Neural cell (in vitro differentiated cells): ENCODE measurements at regions not wholly inside any gene's neighbourhood (a gene's known extent, or its start where the extent isn't known, plus 50 kb on each side); places are given as distances from the start of the nearest gene placed in this dataset.

Source experiments
- H2AFZ ChIP-seq: fragments of 200-600, 300-800 bp; sonication (generic), shearing (Covaris generic); 2 replicates; pipeline ENCODE4 v1.6.0; 2014; ENCODE audit warnings: low read depth, mild to moderate bottlenecking, antibody characterized with exemption, low read length, moderate library complexity
- H3F3A ChIP-seq: fragments of 200-600 bp; shearing (Covaris generic); 2 replicates; pipeline ENCODE4 v1.6.1; 2016; ENCODE audit warnings: mild to moderate bottlenecking, moderate library complexity, mixed read lengths, antibody characterized with exemption, low read length; ENCODE audit not compliant: insufficient read depth, poor library complexity, severe bottlenecking
- H3K27ac ChIP-seq: fragments of 200-600, 300-800 bp; sonication (generic), shearing (Covaris generic); 2 replicates; pipeline ENCODE4 v1.5.1; 2014; ENCODE audit warnings: mild to moderate bottlenecking, low read length, moderate library complexity
- H3K27me3 ChIP-seq: fragments of 300-800, 200-600 bp; sonication (generic), shearing (Covaris generic); 2 replicates; pipeline ENCODE4 v1.6.0; 2014; ENCODE audit warnings: mild to moderate bottlenecking, low read depth, low read length, moderate library complexity; ENCODE audit not compliant: insufficient read depth
- H3K36me3 ChIP-seq: fragments of 300-800, 200-600 bp; sonication (generic), shearing (Covaris generic); 2 replicates; pipeline ENCODE4 v1.5.1; 2014; ENCODE audit warnings: mild to moderate bottlenecking, antibody characterized with exemption, low read length, moderate library complexity; ENCODE audit not compliant: insufficient read depth
- H3K4me2 ChIP-seq: fragments of 300-800, 200-600 bp; sonication (generic), shearing (Covaris generic); 2 replicates; pipeline ENCODE4 v1.6.0; 2014; ENCODE audit warnings: mild to moderate bottlenecking, low read length
- H3K4me3 ChIP-seq: fragments of 300-800, 200-600 bp; sonication (generic), shearing (Covaris generic); 2 replicates; pipeline ENCODE4 v1.5.1; 2014; ENCODE audit warnings: mild to moderate bottlenecking, low read length, moderate library complexity
- H3K79me2 ChIP-seq: fragments of 200-600 bp; shearing (Covaris generic); replicated peaks from 2 replicates; pipeline ENCODE4 v1.6.0; 2014; ENCODE audit warnings: mild to moderate bottlenecking, low read length, moderate library complexity; ENCODE audit not compliant: insufficient read depth
- H3K9ac ChIP-seq: fragments of 300-800, 200-600 bp; sonication (generic), shearing (Covaris generic); 2 replicates; pipeline ENCODE4 v1.6.1; 2016; ENCODE audit warnings: mild to moderate bottlenecking, low read length, mixed read lengths
- H3K9me2 ChIP-seq: fragments of 200-600 bp; shearing (Covaris generic); 2 replicates; pipeline ENCODE4 v1.6.1; 2016; ENCODE audit warnings: mild to moderate bottlenecking, low read length, mixed read lengths; ENCODE audit not compliant: insufficient read depth
- H3K9me3 ChIP-seq: fragments of 200-600, 300-800 bp; sonication (generic), shearing (Covaris generic); 2 replicates; pipeline ENCODE4 v1.6.1; 2016; ENCODE audit warnings: mild to moderate bottlenecking, mixed run types, low read length, moderate library complexity, mixed read lengths
- H4K20me1 ChIP-seq: fragments of 200-600 bp; shearing (Covaris generic); 2 replicates; pipeline ENCODE4 v1.6.1; 2016; ENCODE audit warnings: mild to moderate bottlenecking, mixed run types; ENCODE audit not compliant: insufficient read depth
- EP300 ChIP-seq: fragments of 450-650 bp; conservative IDR thresholded peaks from 2 replicates; pipeline ENCODE4 v1.6.1; 2014; ENCODE audit warnings: antibody characterized with exemption, mild to moderate bottlenecking, moderate library complexity; ENCODE audit not compliant: poor library complexity, severe bottlenecking
- EZH2 ChIP-seq: fragments of 200-600, 300-800 bp; shearing (Covaris generic), sonication (generic); IDR thresholded peaks from 2 replicates; pipeline ENCODE4 v1.6.1; 2014; ENCODE audit warnings: antibody characterized with exemption, low read length, borderline replicate concordance, mild to moderate bottlenecking; ENCODE audit not compliant: insufficient read depth, poor library complexity, severe bottlenecking
- MXI1 ChIP-seq: fragments of 450-650 bp; conservative IDR thresholded peaks from 2 replicates; pipeline ENCODE4 v1.6.1; 2014; ENCODE audit warnings: antibody characterized with exemption, mild to moderate bottlenecking; ENCODE audit not compliant: poor library complexity, severe bottlenecking
- POLR2AphosphoS5 ChIP-seq: IDR thresholded peaks from 2 replicates; pipeline ENCODE4 v1.6.1; 2012
- RAD21 ChIP-seq: fragments of 450-650 bp; conservative IDR thresholded peaks from 2 replicates; pipeline ENCODE4 v1.6.1; 2014; ENCODE audit warnings: antibody characterized with exemption, mild to moderate bottlenecking, moderate library complexity
- SMC3 ChIP-seq: fragments of 450-650 bp; conservative IDR thresholded peaks from 2 replicates; pipeline ENCODE4 v1.6.1; 2014; ENCODE audit warnings: antibody characterized with exemption, mild to moderate bottlenecking, moderate library complexity; ENCODE audit not compliant: poor library complexity
- TAF1 ChIP-seq: IDR thresholded peaks from 2 replicates; pipeline ENCODE4 v1.6.1; 2012; ENCODE audit warnings: low read depth
- TF ChIP-seq, protein P1 (sequence below): fragments of 450-650 bp; IDR thresholded peaks from 2 replicates; pipeline ENCODE4 v1.5.1; 2014; ENCODE audit warnings: antibody characterized with exemption, mild to moderate bottlenecking, moderate library complexity; ENCODE audit not compliant: poor library complexity, severe bottlenecking
- TF ChIP-seq, protein P2 (sequence below): IDR thresholded peaks from 2 replicates; pipeline ENCODE4 v1.6.1; 2012; ENCODE audit warnings: borderline replicate concordance

GRCh38 chr18:40501026-40501425, 1454.0 kb upstream of the PIK3C3 start:
- Histone ChIP-seq H3K9me2 (no peaks in the 10 kb centered on the region), H3F3A (no peaks in the 10 kb centered on the region), H3K36me3 (no peaks in the 10 kb centered on the region), H3K79me2 (no peaks in the 10 kb centered on the region), H3K4me3 (no peak overlapping the region), H3K9me3 (no peaks in the 10 kb centered on the region), H3K27me3 (no peaks in the 10 kb centered on the region), H4K20me1 (no peaks in the 10 kb centered on the region), H3K4me2 (no peak overlapping the region), H2AFZ (no peak overlapping the region), H3K27ac (no peak overlapping the region), H3K9ac (no peak overlapping the region)
- TF ChIP-seq POLR2AphosphoS5, result no peak
- TF ChIP-seq SMC3, result no peak
- no peak for TF ChIP-seq EZH2
- TF ChIP-seq EP300, result no peak
- TF ChIP-seq RAD21, result no peak
- TF ChIP-seq, protein P1, sequence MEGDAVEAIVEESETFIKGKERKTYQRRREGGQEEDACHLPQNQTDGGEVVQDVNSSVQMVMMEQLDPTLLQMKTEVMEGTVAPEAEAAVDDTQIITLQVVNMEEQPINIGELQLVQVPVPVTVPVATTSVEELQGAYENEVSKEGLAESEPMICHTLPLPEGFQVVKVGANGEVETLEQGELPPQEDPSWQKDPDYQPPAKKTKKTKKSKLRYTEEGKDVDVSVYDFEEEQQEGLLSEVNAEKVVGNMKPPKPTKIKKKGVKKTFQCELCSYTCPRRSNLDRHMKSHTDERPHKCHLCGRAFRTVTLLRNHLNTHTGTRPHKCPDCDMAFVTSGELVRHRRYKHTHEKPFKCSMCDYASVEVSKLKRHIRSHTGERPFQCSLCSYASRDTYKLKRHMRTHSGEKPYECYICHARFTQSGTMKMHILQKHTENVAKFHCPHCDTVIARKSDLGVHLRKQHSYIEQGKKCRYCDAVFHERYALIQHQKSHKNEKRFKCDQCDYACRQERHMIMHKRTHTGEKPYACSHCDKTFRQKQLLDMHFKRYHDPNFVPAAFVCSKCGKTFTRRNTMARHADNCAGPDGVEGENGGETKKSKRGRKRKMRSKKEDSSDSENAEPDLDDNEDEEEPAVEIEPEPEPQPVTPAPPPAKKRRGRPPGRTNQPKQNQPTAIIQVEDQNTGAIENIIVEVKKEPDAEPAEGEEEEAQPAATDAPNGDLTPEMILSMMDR, result no peak
- TF ChIP-seq, protein P2, sequence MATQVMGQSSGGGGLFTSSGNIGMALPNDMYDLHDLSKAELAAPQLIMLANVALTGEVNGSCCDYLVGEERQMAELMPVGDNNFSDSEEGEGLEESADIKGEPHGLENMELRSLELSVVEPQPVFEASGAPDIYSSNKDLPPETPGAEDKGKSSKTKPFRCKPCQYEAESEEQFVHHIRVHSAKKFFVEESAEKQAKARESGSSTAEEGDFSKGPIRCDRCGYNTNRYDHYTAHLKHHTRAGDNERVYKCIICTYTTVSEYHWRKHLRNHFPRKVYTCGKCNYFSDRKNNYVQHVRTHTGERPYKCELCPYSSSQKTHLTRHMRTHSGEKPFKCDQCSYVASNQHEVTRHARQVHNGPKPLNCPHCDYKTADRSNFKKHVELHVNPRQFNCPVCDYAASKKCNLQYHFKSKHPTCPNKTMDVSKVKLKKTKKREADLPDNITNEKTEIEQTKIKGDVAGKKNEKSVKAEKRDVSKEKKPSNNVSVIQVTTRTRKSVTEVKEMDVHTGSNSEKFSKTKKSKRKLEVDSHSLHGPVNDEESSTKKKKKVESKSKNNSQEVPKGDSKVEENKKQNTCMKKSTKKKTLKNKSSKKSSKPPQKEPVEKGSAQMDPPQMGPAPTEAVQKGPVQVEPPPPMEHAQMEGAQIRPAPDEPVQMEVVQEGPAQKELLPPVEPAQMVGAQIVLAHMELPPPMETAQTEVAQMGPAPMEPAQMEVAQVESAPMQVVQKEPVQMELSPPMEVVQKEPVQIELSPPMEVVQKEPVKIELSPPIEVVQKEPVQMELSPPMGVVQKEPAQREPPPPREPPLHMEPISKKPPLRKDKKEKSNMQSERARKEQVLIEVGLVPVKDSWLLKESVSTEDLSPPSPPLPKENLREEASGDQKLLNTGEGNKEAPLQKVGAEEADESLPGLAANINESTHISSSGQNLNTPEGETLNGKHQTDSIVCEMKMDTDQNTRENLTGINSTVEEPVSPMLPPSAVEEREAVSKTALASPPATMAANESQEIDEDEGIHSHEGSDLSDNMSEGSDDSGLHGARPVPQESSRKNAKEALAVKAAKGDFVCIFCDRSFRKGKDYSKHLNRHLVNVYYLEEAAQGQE, result no peak
- no peak for TF ChIP-seq MXI1
- TF ChIP-seq TAF1, result no peak

DNA sequence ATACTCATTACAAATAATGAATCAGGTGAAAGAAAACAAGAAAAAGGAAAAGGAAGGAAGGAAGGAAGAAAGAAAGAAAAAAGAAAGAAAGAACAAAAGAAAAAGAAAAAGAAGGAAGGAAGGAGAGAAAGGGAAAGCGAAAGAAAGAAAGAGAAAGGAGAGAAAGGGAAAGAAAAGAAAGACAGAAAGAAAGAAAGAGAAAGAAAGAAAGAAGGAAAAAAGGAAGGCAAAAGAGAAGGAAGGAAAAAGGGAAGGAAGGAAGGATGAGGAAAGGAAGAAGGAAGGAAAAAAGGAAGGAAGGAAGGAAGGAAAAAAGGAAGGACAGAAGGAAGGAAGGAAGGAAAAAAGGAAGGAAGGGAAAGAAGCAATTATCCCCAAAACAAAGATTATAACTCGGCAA, 1460.4 kb upstream of the PIK3C3 start:
- no peak overlapping the region for H2AFZ ChIP-seq
- TF ChIP-seq POLR2AphosphoS5 (no peak), RAD21 (no peak), SMC3 (no peak), TAF1 (no peak), MXI1 (no peak), EP300 (no peak), EZH2 (no peak)
- TF ChIP-seq, protein P1, result no peak
- TF ChIP-seq, protein P2, result no peak
- no peaks in the 10 kb centered on the region for H3K9me3 ChIP-seq
- H3K4me3 ChIP-seq, result no peak overlapping the region
- H3K27ac ChIP-seq, result no peak overlapping the region
- H3K79me2 ChIP-seq, result no peaks in the 10 kb centered on the region
- no peak overlapping the region for H3K4me2 ChIP-seq
- no peaks in the 10 kb centered on the region for H3K27me3 ChIP-seq
- no peak overlapping the region for H3K9ac ChIP-seq
- H4K20me1 ChIP-seq, result no peaks in the 10 kb centered on the region
- no peaks in the 10 kb centered on the region for H3F3A ChIP-seq
- H3K36me3 ChIP-seq, result no peaks in the 10 kb centered on the region
- no peaks in the 10 kb centered on the region for H3K9me2 ChIP-seq
